H9 (cell line): ENCODE measurements at regions not wholly inside any gene's neighbourhood (a gene's known extent, or its start where the extent isn't known, plus 50 kb on each side); places are given as distances from the start of the nearest gene placed in this dataset.
"Not testable (repeated sequence)": the region's sequence is repeated elsewhere in the genome, so short reads cannot be mapped to it uniquely, and the experiment has no call there.

ENCODE experiments used
- DNase-seq: peaks from one replicate; pipeline ENCODE4 v3.0.0-alpha.2; 2017
- H2AFZ ChIP-seq: one replicate; pipeline ENCODE4 v1.6.1; 2013; ENCODE audit warnings: mild to moderate bottlenecking, low read length, control low read depth, moderate library complexity
- H2AK5ac ChIP-seq: 2 replicates; pipeline ENCODE4 v1.6.1; 2013; ENCODE audit warnings: low read length, control low read depth, mixed read lengths; ENCODE audit not compliant: insufficient read length
- H2BK120ac ChIP-seq: one replicate; pipeline ENCODE4 v1.6.1; 2013; ENCODE audit warnings: low read depth, mild to moderate bottlenecking, low read length, control low read depth, inconsistent platforms; ENCODE audit not compliant: poor library complexity, severe bottlenecking
- H2BK12ac ChIP-seq: 2 replicates; pipeline ENCODE4 v1.6.1; 2013; ENCODE audit warnings: low read length, control low read depth, mixed read lengths, low read depth; ENCODE audit not compliant: insufficient read length
- H2BK15ac ChIP-seq: 2 replicates; pipeline ENCODE4 v1.6.1; 2013; ENCODE audit warnings: low read depth, low read length, control low read depth
- H2BK20ac ChIP-seq: one replicate; pipeline ENCODE4 v1.6.1; 2013; ENCODE audit warnings: low read depth, mild to moderate bottlenecking, low read length, control low read depth, inconsistent platforms; ENCODE audit not compliant: poor library complexity, severe bottlenecking
- H2BK5ac ChIP-seq: 2 replicates; pipeline ENCODE4 v1.6.1; 2013; ENCODE audit warnings: low read length, control low read depth, mixed read lengths; ENCODE audit not compliant: insufficient read length
- H3K14ac ChIP-seq: 2 replicates; pipeline ENCODE4 v1.6.1; 2013; ENCODE audit warnings: low read length, control low read depth; ENCODE audit not compliant: insufficient read depth
- H3K18ac ChIP-seq: 2 replicates; pipeline ENCODE4 v1.6.1; 2013; ENCODE audit warnings: low read depth, mild to moderate bottlenecking, mixed read lengths, low read length, control low read depth; ENCODE audit not compliant: insufficient read length
- H3K23ac ChIP-seq: 2 replicates; pipeline ENCODE4 v1.6.1; 2013; ENCODE audit warnings: low read length, control low read depth, mixed read lengths, low read depth; ENCODE audit not compliant: insufficient read length
- H3K23me2 ChIP-seq: 2 replicates; pipeline ENCODE4 v1.6.1; 2013; ENCODE audit warnings: low read depth, mild to moderate bottlenecking, mixed read lengths, low read length, control low read depth; ENCODE audit not compliant: insufficient read length, poor library complexity, severe bottlenecking
- H3K27ac ChIP-seq: 2 replicates; pipeline ENCODE4 v1.5.1; 2013; ENCODE audit warnings: low read length, control low read depth, mixed read lengths, low read depth; ENCODE audit not compliant: insufficient read length
- H3K27me3 ChIP-seq: 2 replicates; pipeline ENCODE4 v1.6.1; 2013; ENCODE audit warnings: low read length, control low read depth, inconsistent platforms; ENCODE audit not compliant: insufficient read depth
- H3K4ac ChIP-seq: 2 replicates; pipeline ENCODE4 v1.6.1; 2013; ENCODE audit warnings: low read depth, mild to moderate bottlenecking, control low read depth, inconsistent platforms, low read length, moderate library complexity
- H3K4me1 ChIP-seq: 2 replicates; pipeline ENCODE4 v1.6.1; 2013; ENCODE audit warnings: low read length, control low read depth, inconsistent platforms; ENCODE audit not compliant: insufficient read depth
- H3K4me2 ChIP-seq: 2 replicates; pipeline ENCODE4 v1.6.1; 2013; ENCODE audit warnings: low read length, control low read depth, mixed read lengths; ENCODE audit not compliant: insufficient read length, insufficient read depth
- H3K56ac ChIP-seq: 2 replicates; pipeline ENCODE4 v1.6.1; 2013; ENCODE audit warnings: low read depth, mild to moderate bottlenecking, mixed read lengths, low read length, control low read depth; ENCODE audit not compliant: insufficient read length
- H3K79me1 ChIP-seq: 2 replicates; pipeline ENCODE4 v1.6.1; 2013; ENCODE audit warnings: low read depth, mild to moderate bottlenecking, moderate library complexity, low read length, control low read depth, inconsistent platforms; ENCODE audit not compliant: insufficient read depth, poor library complexity, severe bottlenecking
- H3K79me2 ChIP-seq: 2 replicates; pipeline ENCODE4 v1.6.1; 2013; ENCODE audit warnings: low read length, control low read depth, inconsistent platforms; ENCODE audit not compliant: insufficient read depth
- H3K9ac ChIP-seq: 2 replicates; pipeline ENCODE4 v1.6.1; 2013; ENCODE audit warnings: low read length, control low read depth, mixed read lengths; ENCODE audit not compliant: insufficient read length; ENCODE audit errors: extremely low read depth
- H3K9me3 ChIP-seq: one replicate; pipeline ENCODE4 v1.6.1; 2013; ENCODE audit warnings: low read depth, low read length, inconsistent platforms; ENCODE audit not compliant: control insufficient read depth
- H3T11ph ChIP-seq: one replicate; pipeline ENCODE4 v1.6.1; 2013; ENCODE audit warnings: mild to moderate bottlenecking, low read length, control low read depth, inconsistent platforms
- H4K20me1 ChIP-seq: one replicate; pipeline ENCODE4 v1.6.1; 2013; ENCODE audit not compliant: control insufficient read depth, insufficient read length, insufficient read depth
- H4K5ac ChIP-seq: 2 replicates; pipeline ENCODE4 v1.6.1; 2013; ENCODE audit warnings: low read depth, mild to moderate bottlenecking, mixed read lengths, low read length, control low read depth; ENCODE audit not compliant: insufficient read length
- H4K8ac ChIP-seq: replicated peaks from 2 replicates; pipeline ENCODE4 v1.6.1; 2013; ENCODE audit warnings: low read length, control low read depth, mixed read lengths, low read depth; ENCODE audit not compliant: insufficient read length
- H4K91ac ChIP-seq: 2 replicates; pipeline ENCODE4 v1.6.1; 2013; ENCODE audit warnings: low read depth, mild to moderate bottlenecking, moderate library complexity, mixed read lengths, low read length, control low read depth; ENCODE audit not compliant: insufficient read length
- H3K27ac Mint-ChIP-seq, 3 experiments: 2 replicates in 2 of 3; 3 replicates in 1 of 3; pipeline ENCODE4 v1.8.0; 2020 to 2021; ENCODE audit warnings: mixed read lengths in 3 of 3, mild to moderate bottlenecking in 1 of 3, moderate library complexity in 1 of 3
- H3K27me3 Mint-ChIP-seq: 2 replicates; pipeline ENCODE4 v1.8.0; 2021; ENCODE audit warnings: low read depth, mild to moderate bottlenecking, moderate library complexity, mixed read lengths
- H3K36me3 Mint-ChIP-seq, 3 experiments: 2 replicates in 2 of 3; 3 replicates in 1 of 3; pipeline ENCODE4 v1.8.0; 2020 to 2021; ENCODE audit warnings: low read depth in 3 of 3, mixed read lengths in 3 of 3; ENCODE audit not compliant: insufficient read depth in 1 of 3
- H3K4me1 Mint-ChIP-seq, 2 experiments: 2 replicates each; pipeline ENCODE4 v1.8.0; 2020; ENCODE audit warnings: mixed read lengths in 2 of 2
- H3K4me3 Mint-ChIP-seq, 2 experiments: 2 replicates in 1 of 2; 3 replicates in 1 of 2; pipeline ENCODE4 v1.8.0; 2020 to 2021; ENCODE audit warnings: mild to moderate bottlenecking in 2 of 2, mixed read lengths in 2 of 2, moderate library complexity in 1 of 2
- H3K9me3 Mint-ChIP-seq, 2 experiments: 2 replicates in 1 of 2; 3 replicates in 1 of 2; pipeline ENCODE4 v1.8.0; 2020; ENCODE audit warnings: mild to moderate bottlenecking in 2 of 2, mixed read lengths in 2 of 2, moderate library complexity in 1 of 2
- WGBS: extraction: QIAGEN DNeasy Blood & Tissue Kit; methylation state at CpG from one replicate; pipeline ENCODE4 v1.1.7; 2013; ENCODE audit warnings: missing lambda C conversion rate, low lambda C conversion rate, mixed read lengths; ENCODE audit not compliant: insufficient read length; ENCODE audit errors: extremely low coverage; 5-methylcytosine and 5-hydroxymethylcytosine counted together
- TF ChIP-seq, protein P1 (sequence below): fragments of 200-600 bp; sonication (generic); conservative IDR thresholded peaks from 3 replicates; pipeline ENCODE4 v1.8.0; 2021; ENCODE audit warnings: antibody characterized with exemption, mild to moderate bottlenecking

DNA sequence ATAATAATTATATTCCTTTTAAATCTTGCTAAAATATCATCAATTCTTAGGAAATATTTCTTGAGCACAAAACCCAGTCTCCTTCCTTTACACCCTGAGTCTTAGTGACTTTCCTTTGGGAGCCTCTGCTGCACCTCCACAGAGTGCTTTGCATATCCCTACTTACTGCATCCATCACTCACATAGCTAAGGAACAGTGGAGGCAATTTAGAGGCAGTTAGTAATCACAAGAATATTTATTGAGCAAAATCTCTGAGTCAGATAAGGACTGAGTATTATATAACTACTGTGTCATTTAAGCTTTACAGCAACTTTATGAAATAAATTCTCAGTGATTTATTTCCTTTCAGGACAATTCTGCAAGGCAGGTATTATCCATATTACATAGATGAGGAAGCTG, 327.7 kb downstream of the TMX3 start:
- Histone ChIP-seq H2BK20ac (no peak overlapping the region), H3K14ac (no peak overlapping the region), H3K18ac (no peak overlapping the region), H3K23me2 (no peaks in the 10 kb centered on the region), H3K27ac (no peak overlapping the region), H2AK5ac (no peak overlapping the region), H3K9me3 (no peaks in the 10 kb centered on the region), H3K4ac (no peak overlapping the region), H3T11ph (no peak overlapping the region), H3K27me3 (no peaks in the 10 kb centered on the region), H4K91ac (no peak overlapping the region), H3K9ac (no peak overlapping the region), H3K79me1 (no peaks in the 10 kb centered on the region), H2BK12ac (no peak overlapping the region), H2BK15ac (no peak overlapping the region), H2BK5ac (no peak overlapping the region), H2BK120ac (no peak overlapping the region), H3K56ac (no peak overlapping the region), H2AFZ (no peak overlapping the region), H3K4me1 (no peaks in the 10 kb centered on the region), H3K79me2 (no peaks in the 10 kb centered on the region), H3K23ac (no peak overlapping the region), H4K5ac (no peak overlapping the region), H3K4me2 (no peak overlapping the region), H4K8ac (no peak overlapping the region), H4K20me1 (no peaks in the 10 kb centered on the region)
- no peaks in the 10 kb centered on the region for H3K4me1 Mint-ChIP-seq
- no peaks in the 10 kb centered on the region for H3K27me3 Mint-ChIP-seq
- no peak overlapping the region for H3K27ac Mint-ChIP-seq
- H3K36me3 Mint-ChIP-seq = peaks cover 5 to 8% (median 5%) of the 10 kb centered on the region in 3 experiments; a peak in 5 of 7 replicates
- TF ChIP-seq, protein P1, sequence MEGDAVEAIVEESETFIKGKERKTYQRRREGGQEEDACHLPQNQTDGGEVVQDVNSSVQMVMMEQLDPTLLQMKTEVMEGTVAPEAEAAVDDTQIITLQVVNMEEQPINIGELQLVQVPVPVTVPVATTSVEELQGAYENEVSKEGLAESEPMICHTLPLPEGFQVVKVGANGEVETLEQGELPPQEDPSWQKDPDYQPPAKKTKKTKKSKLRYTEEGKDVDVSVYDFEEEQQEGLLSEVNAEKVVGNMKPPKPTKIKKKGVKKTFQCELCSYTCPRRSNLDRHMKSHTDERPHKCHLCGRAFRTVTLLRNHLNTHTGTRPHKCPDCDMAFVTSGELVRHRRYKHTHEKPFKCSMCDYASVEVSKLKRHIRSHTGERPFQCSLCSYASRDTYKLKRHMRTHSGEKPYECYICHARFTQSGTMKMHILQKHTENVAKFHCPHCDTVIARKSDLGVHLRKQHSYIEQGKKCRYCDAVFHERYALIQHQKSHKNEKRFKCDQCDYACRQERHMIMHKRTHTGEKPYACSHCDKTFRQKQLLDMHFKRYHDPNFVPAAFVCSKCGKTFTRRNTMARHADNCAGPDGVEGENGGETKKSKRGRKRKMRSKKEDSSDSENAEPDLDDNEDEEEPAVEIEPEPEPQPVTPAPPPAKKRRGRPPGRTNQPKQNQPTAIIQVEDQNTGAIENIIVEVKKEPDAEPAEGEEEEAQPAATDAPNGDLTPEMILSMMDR = no peak
- peaks cover 10 to 11% of the 10 kb centered on the region in 2 experiments; a peak in 3 of 5 replicates for H3K9me3 Mint-ChIP-seq
- no peak overlapping the region for H3K4me3 Mint-ChIP-seq
- DNase-seq = no peak

DNA sequence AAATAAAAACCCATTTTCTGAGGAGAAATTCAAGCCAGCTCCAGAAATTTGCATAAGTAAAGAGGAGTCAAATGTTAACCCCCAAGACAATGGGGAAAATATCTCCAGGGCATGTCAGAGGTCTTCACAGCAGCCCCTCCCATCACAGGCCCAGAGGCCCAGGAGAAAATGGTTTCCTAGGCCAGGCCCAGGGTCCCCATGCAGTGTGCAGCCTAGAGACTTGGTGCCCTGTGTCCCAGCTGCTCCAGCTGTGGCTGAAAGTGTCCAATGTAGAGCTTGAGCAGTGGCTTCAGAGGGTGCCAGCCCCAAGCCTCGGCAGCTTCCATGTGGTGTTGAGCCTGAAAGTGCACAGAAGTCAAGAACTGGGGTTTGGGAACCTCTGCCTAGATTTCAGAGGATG, 330.9 kb downstream of the TMX3 start:
- H3K4me1 ChIP-seq = not testable (repeated sequence)

More for the DNA sequence above, 330.9 kb downstream of the TMX3 start:
- not testable (repeated sequence) for H4K20me1 ChIP-seq, H3K79me1 ChIP-seq, H3K4me2 ChIP-seq, H3K56ac ChIP-seq, H3K27me3 Mint-ChIP-seq, H3K27ac ChIP-seq, H2BK5ac ChIP-seq, H3K36me3 Mint-ChIP-seq, H2BK15ac ChIP-seq, H3K27me3 ChIP-seq, H3K23ac ChIP-seq, H2AK5ac ChIP-seq, H3K23me2 ChIP-seq, H3K4ac ChIP-seq, H3K14ac ChIP-seq, DNase-seq, H3K27ac Mint-ChIP-seq, H3K9ac ChIP-seq, H2BK20ac ChIP-seq, H3K79me2 ChIP-seq, H4K5ac ChIP-seq, H3K18ac ChIP-seq, H3K4me3 Mint-ChIP-seq, H2BK120ac ChIP-seq, H2AFZ ChIP-seq, H4K8ac ChIP-seq, H3K9me3 ChIP-seq, H3K4me1 Mint-ChIP-seq, H3T11ph ChIP-seq, H4K91ac ChIP-seq, H2BK12ac ChIP-seq
- peaks cover 10 to 11% of the 10 kb centered on the region in 2 experiments; a peak in 3 of 5 replicates for H3K9me3 Mint-ChIP-seq
- no CpG with 5 or more reads among the region's 1 CpG for WGBS
